SK-N-SH (cell line): ENCODE measurements at regions not wholly inside any gene's neighbourhood (a gene's known extent, or its start where the extent isn't known, plus 50 kb on each side); places are given as distances from the start of the nearest gene placed in this dataset.

Source experiments
- CTCF ChIA-PET: fragments of 300-600, 350-600 bp; formaldehyde crosslinking; extraction: SDS; loops from one replicate; lab custom pipeline; 2021; lab: Yijun Ruan, JAX
- POLR2A ChIA-PET: fragments of 350-600 bp; sonication (Branson Sonifier 250); formaldehyde crosslinking; extraction: SDS; loops from one replicate; lab custom pipeline; 2020; ENCODE audit warnings: antibody characterized with exemption, inconsistent platforms; lab: Yijun Ruan, JAX
- DNase-seq: peaks from one replicate; pipeline ENCODE4 v3.0.0; 2012
- H2AFZ ChIP-seq: fragments of 200-600 bp; sonication (generic); 2 replicates; pipeline ENCODE4 v1.8.1; 2016; ENCODE audit warnings: antibody characterized with exemption, mild to moderate bottlenecking, low read depth
- H3F3A ChIP-seq: fragments of 200-600 bp; sonication (generic); replicated peaks from 2 replicates; pipeline ENCODE3; 2016; ENCODE audit warnings: antibody characterized with exemption, mild to moderate bottlenecking; ENCODE audit not compliant: insufficient read depth
- H3K27ac ChIP-seq, 2 experiments: fragments of 200-500 bp in 1 of 2; fragments of 200-600 bp in 1 of 2; sonication (Bioruptor generic) in 1 of 2; sonication (generic), shearing (Covaris generic) in 1 of 2; 2 replicates each; pipeline versions ENCODE4 v1.5.1 to v1.6.1; 2014 to 2016; ENCODE audit warnings: low read depth in 2 of 2, inconsistent platforms in 1 of 2, low read length in 1 of 2, mild to moderate bottlenecking in 1 of 2, mixed read lengths in 1 of 2
- H3K27me3 ChIP-seq: fragments of 200-600 bp; sonication (generic), shearing (Covaris generic); 2 replicates; pipeline ENCODE4 v1.6.1; 2016; ENCODE audit warnings: mixed run types; ENCODE audit not compliant: insufficient read depth
- H3K36me3 ChIP-seq, 2 experiments: fragments of 200-500 bp in 1 of 2; fragments of 200-600 bp in 1 of 2; sonication (Bioruptor generic) in 1 of 2; sonication (generic) in 1 of 2; replicated peaks in 1 of 2; 2 replicates each; pipeline versions ENCODE3 to v1.5.1; 2014 to 2016; ENCODE audit warnings: low read length in 1 of 2, mild to moderate bottlenecking in 1 of 2; ENCODE audit not compliant: insufficient read depth in 2 of 2, control insufficient read depth in 1 of 2
- H3K4me1 ChIP-seq, 2 experiments: fragments of 200-500 bp in 1 of 2; fragments of 200-600 bp in 1 of 2; sonication (Bioruptor generic) in 1 of 2; sonication (generic), shearing (Covaris generic) in 1 of 2; 2 replicates each; pipeline versions ENCODE4 v1.5.1 to v1.6.1; 2014 to 2016; ENCODE audit warnings: low read depth in 1 of 2, low read length in 1 of 2, mixed run types in 1 of 2; ENCODE audit not compliant: insufficient read depth in 2 of 2, control insufficient read depth in 1 of 2
- H3K4me2 ChIP-seq: fragments of 200-600 bp; sonication (generic), shearing (Covaris generic); 2 replicates; pipeline ENCODE4 v1.6.1; 2017; ENCODE audit warnings: mixed run types
- H3K4me3 ChIP-seq, 2 experiments: fragments of 200-500 bp in 1 of 2; fragments of 200-600 bp in 1 of 2; sonication (Bioruptor generic) in 1 of 2; sonication (generic), shearing (Covaris generic) in 1 of 2; 2 replicates each; pipeline versions ENCODE4 v1.5.1 to v1.8.1; 2014 to 2016; ENCODE audit warnings: low read depth in 2 of 2, inconsistent platforms in 1 of 2, low read length in 1 of 2, mild to moderate bottlenecking in 1 of 2, mixed read lengths in 1 of 2, moderate library complexity in 1 of 2
- H3K79me2 ChIP-seq: fragments of 200-600 bp; sonication (generic); 2 replicates; pipeline ENCODE4 v1.8.1; 2017; ENCODE audit warnings: mild to moderate bottlenecking; ENCODE audit not compliant: insufficient read depth
- H3K9ac ChIP-seq: fragments of 200-600 bp; sonication (generic); 2 replicates; pipeline ENCODE4 v1.6.1; 2017; ENCODE audit warnings: mixed run types
- H3K9me2 ChIP-seq: fragments of 200-600 bp; sonication (generic); 2 replicates; pipeline ENCODE4 v1.6.1; 2017; ENCODE audit warnings: mixed run types
- H3K9me3 ChIP-seq: fragments of 200-600 bp; sonication (generic); 2 replicates; pipeline ENCODE4 v1.6.1; 2017; ENCODE audit warnings: mixed run types, mild to moderate bottlenecking, moderate library complexity
- H4K20me1 ChIP-seq: fragments of 200-600 bp; sonication (generic); 2 replicates; pipeline ENCODE4 v1.6.1; 2017; ENCODE audit warnings: mild to moderate bottlenecking, mixed run types; ENCODE audit not compliant: insufficient read depth
- CHD2 ChIP-seq: fragments of 150-350 bp; IDR thresholded peaks from 2 replicates; pipeline ENCODE4 v1.6.1; 2018; ENCODE audit warnings: low read length; ENCODE audit not compliant: partially characterized antibody
- CTCF ChIP-seq: fragments of 200-600 bp; sonication (generic); IDR thresholded peaks from 2 replicates; pipeline ENCODE4 v1.6.1; 2017; ENCODE audit warnings: antibody characterized with exemption, mild to moderate bottlenecking, moderate library complexity
- EP300 ChIP-seq, 2 experiments: IDR thresholded peaks; 2 replicates each; pipeline versions ENCODE4 v1.4.0 to v1.6.1; 2012; ENCODE audit warnings: borderline replicate concordance in 1 of 2, low read depth in 1 of 2, low read length in 1 of 2
- FOXM1 ChIP-seq: IDR thresholded peaks from 2 replicates; pipeline ENCODE4 v1.4.0; 2012; ENCODE audit warnings: low read depth, mild to moderate bottlenecking
- GABPA ChIP-seq: IDR thresholded peaks from 2 replicates; pipeline ENCODE4 v1.4.0; 2012; ENCODE audit warnings: low read depth, mild to moderate bottlenecking
- GATA2 ChIP-seq: sonication (generic); formaldehyde crosslinking; IDR thresholded peaks from 2 replicates; pipeline ENCODE4 v1.5.0; 2020; ENCODE audit warnings: mild to moderate bottlenecking, missing genetic modification reagents
- NFIC ChIP-seq: IDR thresholded peaks from 2 replicates; pipeline ENCODE4 v1.4.0; 2012; ENCODE audit warnings: borderline replicate concordance
- NRF1 ChIP-seq: IDR thresholded peaks from 2 replicates; pipeline ENCODE4 v1.6.1; 2012; ENCODE audit warnings: low read depth, mild to moderate bottlenecking, low read length
- POLR2AphosphoS5 ChIP-seq: IDR thresholded peaks from 2 replicates; pipeline ENCODE4 v1.6.1; 2012; ENCODE audit warnings: low read depth, low read length
- SIN3A ChIP-seq: IDR thresholded peaks from 2 replicates; pipeline ENCODE4 v1.6.1; 2012; ENCODE audit warnings: low read depth, mild to moderate bottlenecking, low read length, moderate library complexity, borderline replicate concordance
- SMC3 ChIP-seq: IDR thresholded peaks from 2 replicates; pipeline ENCODE4 v1.6.1; 2012; ENCODE audit warnings: low read depth, low read length, improper control_type of control experiment
- TCF12 ChIP-seq: IDR thresholded peaks from 2 replicates; pipeline ENCODE4 v1.4.0; 2012
- ZBTB33 ChIP-seq: IDR thresholded peaks from 2 replicates; pipeline ENCODE4 v1.4.0; 2012; ENCODE audit warnings: low read depth, borderline replicate concordance
- WGBS: methylation state at CpG from one replicate; pipeline ENCODE4 v1.1.6; 2017; ENCODE audit warnings: low lambda C conversion rate; 5-methylcytosine and 5-hydroxymethylcytosine counted together
- TF ChIP-seq, protein P1 (sequence below): IDR thresholded peaks from 2 replicates; pipeline ENCODE4; 2012

DNA sequence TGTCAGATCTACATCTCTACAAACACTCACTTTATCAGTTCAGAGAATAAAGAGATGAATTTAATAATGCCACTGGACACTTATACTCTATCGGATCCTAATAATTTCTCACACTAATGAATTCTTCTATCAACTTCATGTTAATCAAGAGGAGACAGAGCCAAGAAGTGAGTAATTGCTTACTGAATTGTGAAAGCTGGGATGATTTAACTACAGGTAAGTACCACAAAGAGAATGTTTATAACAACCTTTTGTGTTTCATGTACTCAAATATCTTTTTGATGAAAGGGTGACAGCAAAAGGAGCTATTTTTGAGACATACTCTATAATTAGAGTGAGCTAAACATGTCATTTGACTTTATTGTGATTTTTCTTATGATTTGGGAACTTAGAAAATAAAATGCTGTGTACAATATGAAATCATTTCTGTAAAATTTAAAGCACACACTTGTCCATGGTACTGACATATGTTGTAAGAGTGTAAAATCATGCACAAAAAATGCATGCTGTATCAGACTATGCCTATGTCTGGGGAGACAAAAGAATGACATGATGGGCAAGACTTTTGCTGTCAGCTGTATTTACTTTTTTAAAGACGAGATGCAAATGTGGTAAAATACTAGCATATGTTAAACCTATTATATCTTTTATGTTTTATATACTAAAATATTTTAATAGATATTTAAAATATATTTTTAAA is 361.2 kb downstream of the CCER1 start (continued):
- TF ChIP-seq ZBTB33 (no peak), FOXM1 (no peak), SMC3 (no peak), NRF1 (no peak), GABPA (no peak), GATA2 (CRISPR knock-in tag) (no peak), TCF12 (no peak), EP300 (IDR thresholded peaks at IDR 0.05; ENCODE audit: borderline replicate concordance in 1 of 2, low read depth in 1 of 2, low read length in 1 of 2) (no peak), CTCF (no peak), POLR2AphosphoS5 (no peak)
- TF ChIP-seq, protein P1, sequence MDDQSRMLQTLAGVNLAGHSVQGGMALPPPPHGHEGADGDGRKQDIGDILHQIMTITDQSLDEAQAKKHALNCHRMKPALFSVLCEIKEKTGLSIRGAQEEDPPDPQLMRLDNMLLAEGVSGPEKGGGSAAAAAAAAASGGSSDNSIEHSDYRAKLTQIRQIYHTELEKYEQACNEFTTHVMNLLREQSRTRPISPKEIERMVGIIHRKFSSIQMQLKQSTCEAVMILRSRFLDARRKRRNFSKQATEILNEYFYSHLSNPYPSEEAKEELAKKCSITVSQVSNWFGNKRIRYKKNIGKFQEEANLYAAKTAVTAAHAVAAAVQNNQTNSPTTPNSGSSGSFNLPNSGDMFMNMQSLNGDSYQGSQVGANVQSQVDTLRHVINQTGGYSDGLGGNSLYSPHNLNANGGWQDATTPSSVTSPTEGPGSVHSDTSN = no peak

- no peaks in the 10 kb centered on the region for H3K9me3 ChIP-seq
- H3K9me2 ChIP-seq = no peaks in the 10 kb centered on the region
- CTCF ChIA-PET = no interaction called here
- H3K36me3 ChIP-seq = no peaks in the 10 kb centered on the region
- no peak overlapping the region for H3K27ac ChIP-seq
- no peaks in the 10 kb centered on the region for H3K27me3 ChIP-seq
- TF ChIP-seq ZBTB33 (no peak), SIN3A (no peak), NFIC (no peak), GABPA (no peak), CHD2 (no peak)
- TF ChIP-seq, all 33 proteins: peak for 0
- DNase-seq = no peak
- Histone ChIP-seq H3F3A (no peaks in the 10 kb centered on the region), H2AFZ (no peak overlapping the region), H3K79me2 (no peaks in the 10 kb centered on the region), H3K9ac (no peak overlapping the region), H3K4me2 (no peak overlapping the region), H3K4me1 (no peaks in the 10 kb centered on the region; a peak in 1 of 4 replicates), H4K20me1 (no peaks in the 10 kb centered on the region), H3K4me3 (no peak overlapping the region)
- 56% methylated on average over 1 of the region's 1 CpG for WGBS
- POLR2A ChIA-PET = no interaction called here
Measured at GRCh38 chr12:90589956-90590355, 365.0 kb downstream of the CCER1 start.
